Omental fat pad (tissue), 1 donor: ENCODE measurements at regions not wholly inside any gene's neighbourhood (a gene's known extent, or its start where the extent isn't known, plus 50 kb on each side); places are given as distances from the start of the nearest gene placed in this dataset. TPM values are rescaled to one million over a fixed set of nuclear protein-coding genes. Genes with fewer than 3 reads are reported as not detected.

Source experiments
- small RNA-seq: library from RNA; depleted of rRNA; stranded (forward); fragments of <200 nt; gene quantifications from one replicate; pipeline ENCODE3, GENCODE V24; 2016

Small RNA genes lying in the stretch of these regions (small RNA-seq; reads per million reads assigned to genes)
- gene RF00003 = not detected
- not detected for gene RF00619
- not detected for gene RNA5SP536
- not detected for gene RNU6-1071P
